OCI-LY7 (cell line): ENCODE measurements at regions not wholly inside any gene's neighbourhood (a gene's known extent, or its start where the extent isn't known, plus 50 kb on each side); places are given as distances from the start of the nearest gene placed in this dataset.

Source experiments
- BruUV-seq: library from RNA; stranded (reverse); fragments of 400-500 nt; replicated peaks from 2 replicates; lab custom pipeline; 2021; lab: Mats Ljungman, UMichigan
- CTCF ChIA-PET: fragments of 300-600 bp; sonication (Branson Sonifier 250); formaldehyde crosslinking; loops from one replicate; lab custom pipeline; 2022; ENCODE audit warnings: antibody characterized with exemption; ENCODE audit not compliant: unreplicated experiment; lab: Charles Lee
- POLR2A ChIA-PET: fragments of 300-600 bp; sonication (Branson Sonifier 250); formaldehyde crosslinking; loops from one replicate; lab custom pipeline; 2022; ENCODE audit warnings: antibody characterized with exemption; lab: Charles Lee
- DNase-seq: peaks from one replicate; pipeline ENCODE4 v3.0.0-alpha.2; 2015; ENCODE audit warnings: low spot score
- H2AFZ ChIP-seq: fragments of 200-600 bp; sonication (generic), shearing (Covaris generic); 2 replicates; pipeline ENCODE4 v1.6.1; 2014; ENCODE audit warnings: mild to moderate bottlenecking, antibody characterized with exemption, low read length, moderate library complexity
- H3K27ac ChIP-seq: fragments of 200-600 bp; sonication (generic); 2 replicates; pipeline ENCODE4 v1.5.1; 2014; ENCODE audit warnings: mixed run types, low read depth, mild to moderate bottlenecking, moderate library complexity, low read length, inconsistent platforms; ENCODE audit not compliant: poor library complexity, severe bottlenecking
- H3K36me3 ChIP-seq: fragments of 200-600 bp; sonication (generic); 2 replicates; pipeline ENCODE4 v1.6.1; 2014; ENCODE audit warnings: mild to moderate bottlenecking, antibody characterized with exemption, low read length, moderate library complexity, mixed read lengths; ENCODE audit not compliant: insufficient read depth
- H3K4me1 ChIP-seq: fragments of 200-600 bp; sonication (generic); 2 replicates; pipeline ENCODE4 v1.5.1; 2014; ENCODE audit warnings: mild to moderate bottlenecking, low read length; ENCODE audit not compliant: insufficient read depth, poor library complexity, severe bottlenecking
- H3K4me2 ChIP-seq: fragments of 200-600 bp; sonication (generic); 2 replicates; pipeline ENCODE4 v1.6.1; 2014; ENCODE audit warnings: mild to moderate bottlenecking, low read length
- H3K4me3 ChIP-seq: fragments of 200-600 bp; sonication (generic); 2 replicates; pipeline ENCODE4 v1.5.1; 2014; ENCODE audit warnings: mild to moderate bottlenecking, low read depth, low read length; ENCODE audit not compliant: poor library complexity, severe bottlenecking
- H3K79me2 ChIP-seq: fragments of 200-600 bp; sonication (generic); 2 replicates; pipeline ENCODE4 v1.6.1; 2016; ENCODE audit warnings: low read depth, mild to moderate bottlenecking, low read length, moderate library complexity, mixed read lengths; ENCODE audit not compliant: insufficient read depth
- H3K9me2 ChIP-seq: fragments of 200-600 bp; sonication (generic); 2 replicates; pipeline ENCODE4 v1.6.1; 2016; ENCODE audit warnings: mild to moderate bottlenecking, low read length, mixed read lengths; ENCODE audit not compliant: insufficient read depth
- H3K9me3 ChIP-seq: fragments of 200-600 bp; sonication (generic); 2 replicates; pipeline ENCODE4 v1.6.1; 2014; ENCODE audit warnings: mild to moderate bottlenecking, mixed run types, low read length, mixed read lengths
- H4K20me1 ChIP-seq: fragments of 200-600 bp; sonication (generic); 2 replicates; pipeline ENCODE4 v1.6.1; 2014; ENCODE audit warnings: mild to moderate bottlenecking, antibody characterized with exemption, low read length, moderate library complexity, mixed read lengths; ENCODE audit not compliant: insufficient read depth
- EZH2phosphoT487 ChIP-seq: fragments of 200-600 bp; sonication (generic); IDR thresholded peaks from 2 replicates; pipeline ENCODE4 v1.6.1; 2018; ENCODE audit warnings: low read depth, borderline replicate concordance, mild to moderate bottlenecking, mixed run types, antibody characterized with exemption, low read length, moderate library complexity, mixed read lengths
- intact Hi-C: fragments of 100-400 bp; cut with micrococcal nuclease; formaldehyde crosslinking; loops from one replicate; pipeline ENCODE4 v1.10.0; 2022; ENCODE audit not compliant: unreplicated experiment
- TF ChIP-seq, protein P1 (sequence below): fragments of 200-600 bp; sonication (generic); conservative IDR thresholded peaks from 2 replicates; pipeline ENCODE4 v1.5.1; 2014; ENCODE audit warnings: mild to moderate bottlenecking, antibody characterized with exemption, low read length, moderate library complexity, mixed read lengths

DNA sequence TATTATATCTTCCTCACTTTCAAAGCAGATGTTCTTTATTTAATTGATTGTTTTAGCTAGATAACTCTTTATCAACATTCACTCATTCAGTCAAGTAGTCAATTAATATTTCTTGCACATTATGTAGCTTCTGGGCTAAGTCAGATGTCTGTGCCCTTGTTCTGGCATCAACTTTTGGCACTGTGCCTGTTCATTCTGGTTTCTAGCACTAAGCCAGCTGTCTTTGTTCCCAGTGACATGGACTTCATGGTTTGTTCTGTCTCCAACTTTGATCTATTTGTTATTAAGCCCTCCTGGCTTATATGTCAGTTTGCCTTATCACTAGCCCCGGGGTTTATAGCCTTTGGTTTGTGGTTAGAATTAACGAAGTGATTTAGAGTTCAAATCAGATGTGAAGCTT, 247.9 kb upstream of the SYT4 start:
- no peaks in the 10 kb centered on the region for H3K4me1 ChIP-seq
- no peak overlapping the region for H3K4me3 ChIP-seq
- intact Hi-C loops: no loop called here
- no peak overlapping the region for H3K4me2 ChIP-seq
- H2AFZ ChIP-seq: no peak overlapping the region
- no peak overlapping the region for H3K27ac ChIP-seq
- no TSS peak for BruUV-seq
- ChIA-PET CTCF (no interaction called here), POLR2A (no interaction called here)
- H3K79me2 ChIP-seq: no peaks in the 10 kb centered on the region
- no peaks in the 10 kb centered on the region for H4K20me1 ChIP-seq
- no peak for DNase-seq
- H3K9me3 ChIP-seq: no peaks in the 10 kb centered on the region
- no peaks in the 10 kb centered on the region for H3K36me3 ChIP-seq
- TF ChIP-seq, protein P1, sequence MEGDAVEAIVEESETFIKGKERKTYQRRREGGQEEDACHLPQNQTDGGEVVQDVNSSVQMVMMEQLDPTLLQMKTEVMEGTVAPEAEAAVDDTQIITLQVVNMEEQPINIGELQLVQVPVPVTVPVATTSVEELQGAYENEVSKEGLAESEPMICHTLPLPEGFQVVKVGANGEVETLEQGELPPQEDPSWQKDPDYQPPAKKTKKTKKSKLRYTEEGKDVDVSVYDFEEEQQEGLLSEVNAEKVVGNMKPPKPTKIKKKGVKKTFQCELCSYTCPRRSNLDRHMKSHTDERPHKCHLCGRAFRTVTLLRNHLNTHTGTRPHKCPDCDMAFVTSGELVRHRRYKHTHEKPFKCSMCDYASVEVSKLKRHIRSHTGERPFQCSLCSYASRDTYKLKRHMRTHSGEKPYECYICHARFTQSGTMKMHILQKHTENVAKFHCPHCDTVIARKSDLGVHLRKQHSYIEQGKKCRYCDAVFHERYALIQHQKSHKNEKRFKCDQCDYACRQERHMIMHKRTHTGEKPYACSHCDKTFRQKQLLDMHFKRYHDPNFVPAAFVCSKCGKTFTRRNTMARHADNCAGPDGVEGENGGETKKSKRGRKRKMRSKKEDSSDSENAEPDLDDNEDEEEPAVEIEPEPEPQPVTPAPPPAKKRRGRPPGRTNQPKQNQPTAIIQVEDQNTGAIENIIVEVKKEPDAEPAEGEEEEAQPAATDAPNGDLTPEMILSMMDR: no peak
- no peak for TF ChIP-seq EZH2phosphoT487
- H3K9me2 ChIP-seq: no peaks in the 10 kb centered on the region

DNA sequence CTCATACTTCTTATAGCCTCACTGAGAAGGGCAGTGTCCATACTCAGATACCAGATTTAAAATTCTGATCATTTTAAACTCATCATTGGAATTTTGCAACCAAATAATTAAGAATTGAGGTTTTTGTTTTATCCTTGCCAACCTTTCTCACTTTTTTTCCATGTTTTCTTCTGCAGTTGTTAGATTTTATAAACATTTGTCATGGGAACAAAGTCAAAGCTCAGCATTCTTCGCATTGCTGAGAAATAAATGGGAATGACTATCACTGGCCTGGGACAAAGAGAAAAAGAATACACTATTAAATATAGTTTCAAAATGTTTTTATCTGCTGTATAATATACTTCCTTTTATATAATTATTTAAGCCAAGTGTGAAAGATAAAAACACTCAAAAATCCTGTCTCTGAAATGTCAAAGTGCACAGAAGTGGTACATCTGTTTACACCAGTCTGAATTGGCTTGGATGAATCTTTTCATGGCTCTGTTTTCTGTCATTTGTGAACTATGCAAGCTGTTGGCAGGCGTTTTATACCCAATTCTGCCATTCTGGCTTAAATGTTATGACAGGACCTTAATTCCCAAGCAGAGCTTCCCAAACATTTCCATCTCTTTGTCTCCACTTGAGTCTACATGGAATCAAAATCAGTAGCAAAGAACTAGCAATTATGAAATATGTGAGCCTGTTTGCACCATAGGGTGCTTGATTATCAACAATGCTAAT, 249.3 kb upstream of the SYT4 start:
- POLR2A ChIA-PET: interaction anchor here (0.7 kb wide), 1 partner anchor 18 kb away, joined by 3 read pairs; no protein-coding TSS in a partner anchor
- H3K4me2 ChIP-seq: no peak overlapping the region
- no peak overlapping the region for H2AFZ ChIP-seq
- CTCF ChIA-PET: no interaction called here
- no peak overlapping the region for H3K27ac ChIP-seq
- no peak for DNase-seq
- intact Hi-C loops: no loop called here
- H3K36me3 ChIP-seq: no peaks in the 10 kb centered on the region
- H3K4me3 ChIP-seq: no peak overlapping the region
- no peaks in the 10 kb centered on the region for H3K9me2 ChIP-seq
- no peaks in the 10 kb centered on the region for H4K20me1 ChIP-seq
- TF ChIP-seq, protein P1: no peak
- no peak for TF ChIP-seq EZH2phosphoT487
- H3K79me2 ChIP-seq: no peaks in the 10 kb centered on the region
- no peaks in the 10 kb centered on the region for H3K4me1 ChIP-seq
- no TSS peak for BruUV-seq
- no peaks in the 10 kb centered on the region for H3K9me3 ChIP-seq

DNA sequence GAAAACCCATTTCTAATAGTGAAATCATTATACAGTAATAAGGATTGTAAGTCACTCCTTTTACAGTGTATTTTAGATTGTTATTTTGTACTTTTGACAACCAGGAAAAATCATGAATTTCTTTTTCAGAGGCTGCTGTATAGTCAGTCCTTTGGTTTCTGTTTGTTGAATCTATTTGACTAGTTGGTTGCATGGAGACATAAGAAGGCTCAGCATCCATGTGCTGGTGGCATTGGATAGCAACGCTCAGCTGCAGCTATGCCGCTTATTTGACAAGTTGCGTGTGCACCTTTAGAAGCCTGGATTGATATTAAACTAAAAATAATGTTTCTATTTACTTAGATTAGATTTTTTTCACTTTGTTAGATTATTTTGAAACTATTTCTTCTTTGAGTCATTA, 254.1 kb upstream of the SYT4 start:
- Histone ChIP-seq H3K9me3 (no peaks in the 10 kb centered on the region), H3K9me2 (no peaks in the 10 kb centered on the region), H3K36me3 (no peaks in the 10 kb centered on the region), H3K4me1 (no peaks in the 10 kb centered on the region), H3K4me2 (no peak overlapping the region), H3K27ac (no peak overlapping the region), H3K4me3 (no peak overlapping the region), H3K79me2 (no peaks in the 10 kb centered on the region), H2AFZ (no peak overlapping the region), H4K20me1 (no peaks in the 10 kb centered on the region)
- TF ChIP-seq, protein P1: no peak
- TF ChIP-seq EZH2phosphoT487: no peak
- no peak for DNase-seq
- ChIA-PET POLR2A (no interaction called here), CTCF (no interaction called here)
- no TSS peak for BruUV-seq
- intact Hi-C loops: no loop called here
